ENCODE measurements at regions not wholly inside any gene's neighbourhood (a gene's known extent, or its start where the extent isn't known, plus 50 kb on each side); places are given as distances from the start of the nearest gene placed in this dataset.

- DNase-seq (no peak), ATAC-seq (replicated peaks) (no peak)
- H3K9me3 Mint-ChIP-seq: peaks cover 2 to 13% of the 10 kb centered on the region in 2 donors
- no peaks in the 10 kb centered on the region for H3K4me1 Mint-ChIP-seq (ENCODE audit: low read depth in 2 of 2)
- H3K27me3 Mint-ChIP-seq: no peaks in the 10 kb centered on the region
- H3K27ac Mint-ChIP-seq: no peak overlapping the region
- H3K4me3 Mint-ChIP-seq: no peak overlapping the region
- no peaks in the 10 kb centered on the region for H3K36me3 Mint-ChIP-seq (ENCODE audit: insufficient read depth)
These were observed 373.6 kb upstream of the ST6GAL2 start for GRCh38 chr2:107259408-107260195.

GRCh38 chr2:107263628-107264027, 377.7 kb upstream of the ST6GAL2 start:
- DNase-seq (no peak), ATAC-seq (replicated peaks) (no peak)
- Mint-ChIP-seq H3K27ac (no peak overlapping the region), H3K4me1 (ENCODE audit: low read depth in 2 of 2) (no peaks in the 10 kb centered on the region), H3K4me3 (no peak overlapping the region), H3K27me3 (no peaks in the 10 kb centered on the region), H3K9me3 (peaks cover 0 to 12% of the 10 kb centered on the region in 2 donors), H3K36me3 (ENCODE audit: insufficient read depth) (no peaks in the 10 kb centered on the region)

- Mint-ChIP-seq H3K27me3 (no peaks in the 10 kb centered on the region), H3K9me3 (peaks cover 0 to 10% of the 10 kb centered on the region in 2 donors), H3K27ac (no peak overlapping the region), H3K36me3 (ENCODE audit: insufficient read depth) (no peaks in the 10 kb centered on the region), H3K4me3 (no peak overlapping the region), H3K4me1 (ENCODE audit: low read depth in 2 of 2) (no peaks in the 10 kb centered on the region)
- DNase-seq (no peak), ATAC-seq (replicated peaks) (no peak)
These were observed 378.2 kb upstream of the ST6GAL2 start for GRCh38 chr2:107264184-107264583.

- DNase-seq (no peak), ATAC-seq (replicated peaks) (no peak)
- H3K27me3 Mint-ChIP-seq: no peaks in the 10 kb centered on the region
- peaks cover 3 to 10% of the 10 kb centered on the region in 2 donors for H3K9me3 Mint-ChIP-seq
- no peaks in the 10 kb centered on the region for H3K36me3 Mint-ChIP-seq (ENCODE audit: insufficient read depth)
- H3K4me1 Mint-ChIP-seq (ENCODE audit: low read depth in 2 of 2): no peaks in the 10 kb centered on the region
- H3K27ac Mint-ChIP-seq: no peak overlapping the region
- H3K4me3 Mint-ChIP-seq: no peak overlapping the region
These were observed 380.6 kb upstream of the ST6GAL2 start for GRCh38 chr2:107266555-107266954.

GRCh38 chr2:107267086-107267485, 381.1 kb upstream of the ST6GAL2 start:
- Mint-ChIP-seq H3K4me3 (no peak overlapping the region), H3K36me3 (ENCODE audit: insufficient read depth) (no peaks in the 10 kb centered on the region), H3K27ac (no peak overlapping the region), H3K9me3 (peaks cover 4 to 10% of the 10 kb centered on the region in 2 donors), H3K27me3 (no peaks in the 10 kb centered on the region), H3K4me1 (ENCODE audit: low read depth in 2 of 2) (no peaks in the 10 kb centered on the region)
- DNase-seq (no peak), ATAC-seq (replicated peaks) (no peak)

- H3K9me3 Mint-ChIP-seq: peaks cover 4 to 23% of the 10 kb centered on the region in 2 donors
- H3K27me3 Mint-ChIP-seq: no peaks in the 10 kb centered on the region
- ATAC-seq (replicated peaks): no peak
- DNase-seq: no peak
- no peak overlapping the region for H3K27ac Mint-ChIP-seq
- H3K36me3 Mint-ChIP-seq (ENCODE audit: insufficient read depth): no peaks in the 10 kb centered on the region
- no peaks in the 10 kb centered on the region for H3K4me1 Mint-ChIP-seq (ENCODE audit: low read depth in 2 of 2)
- no peak overlapping the region for H3K4me3 Mint-ChIP-seq
These were observed 390.1 kb upstream of the ST6GAL2 start for GRCh38 chr2:107276034-107276433.

- DNase-seq: no peak
- no peak for ATAC-seq (replicated peaks)
- no peaks in the 10 kb centered on the region for H3K4me1 Mint-ChIP-seq (ENCODE audit: low read depth in 2 of 2)
- H3K36me3 Mint-ChIP-seq (ENCODE audit: insufficient read depth): no peaks in the 10 kb centered on the region
- H3K4me3 Mint-ChIP-seq: no peak overlapping the region
- H3K27ac Mint-ChIP-seq: no peak overlapping the region
- H3K9me3 Mint-ChIP-seq: peaks cover 3 to 17% of the 10 kb centered on the region in 2 donors
- no peaks in the 10 kb centered on the region for H3K27me3 Mint-ChIP-seq
These were observed 392.7 kb upstream of the ST6GAL2 start for GRCh38 chr2:107278672-107279071.

GRCh38 chr2:107281637-107282036, 395.7 kb upstream of the ST6GAL2 start:
- ATAC-seq (replicated peaks) (no peak), DNase-seq (no peak)
- Mint-ChIP-seq H3K27me3 (no peaks in the 10 kb centered on the region), H3K9me3 (peaks cover 6 to 11% of the 10 kb centered on the region in 2 donors), H3K4me1 (ENCODE audit: low read depth in 2 of 2) (no peaks in the 10 kb centered on the region), H3K27ac (no peak overlapping the region), H3K4me3 (no peak overlapping the region), H3K36me3 (ENCODE audit: insufficient read depth) (no peaks in the 10 kb centered on the region)

GRCh38 chr2:107282135-107282534, 396.2 kb upstream of the ST6GAL2 start:
- DNase-seq (no peak), ATAC-seq (replicated peaks) (no peak)
- Mint-ChIP-seq H3K27me3 (no peaks in the 10 kb centered on the region), H3K9me3 (peaks cover 6 to 7% of the 10 kb centered on the region in 2 donors), H3K36me3 (ENCODE audit: insufficient read depth) (no peaks in the 10 kb centered on the region), H3K4me1 (ENCODE audit: low read depth in 2 of 2) (no peaks in the 10 kb centered on the region), H3K27ac (no peak overlapping the region), H3K4me3 (no peak overlapping the region)

- H3K27me3 Mint-ChIP-seq: no peaks in the 10 kb centered on the region
- DNase-seq (no peak), ATAC-seq (replicated peaks) (no peak)
- no peaks in the 10 kb centered on the region for H3K36me3 Mint-ChIP-seq (ENCODE audit: insufficient read depth)
- H3K27ac Mint-ChIP-seq: no peak overlapping the region
- no peak overlapping the region for H3K4me3 Mint-ChIP-seq
- H3K4me1 Mint-ChIP-seq (ENCODE audit: low read depth in 2 of 2): no peaks in the 10 kb centered on the region
- peaks cover 12 to 15% of the 10 kb centered on the region in 2 donors for H3K9me3 Mint-ChIP-seq
These were observed 399.8 kb upstream of the ST6GAL2 start for GRCh38 chr2:107285621-107286299.

GRCh38 chr2:107290041-107290440, 404.1 kb upstream of the ST6GAL2 start:
- H3K9me3 Mint-ChIP-seq: peaks cover 9 to 11% of the 10 kb centered on the region in 2 donors
- ATAC-seq (replicated peaks) (no peak), DNase-seq (no peak)
- H3K36me3 Mint-ChIP-seq (ENCODE audit: insufficient read depth): no peaks in the 10 kb centered on the region
- no peak overlapping the region for H3K4me3 Mint-ChIP-seq
- no peaks in the 10 kb centered on the region for H3K27me3 Mint-ChIP-seq
- H3K27ac Mint-ChIP-seq: no peak overlapping the region
- no peaks in the 10 kb centered on the region for H3K4me1 Mint-ChIP-seq (ENCODE audit: low read depth in 2 of 2)

GRCh38 chr2:107303964-107304363, 418.0 kb upstream of the ST6GAL2 start:
- Mint-ChIP-seq H3K4me1 (ENCODE audit: low read depth in 2 of 2) (no peaks in the 10 kb centered on the region), H3K27me3 (no peaks in the 10 kb centered on the region), H3K4me3 (no peak overlapping the region), H3K9me3 (peaks cover 5 to 8% of the 10 kb centered on the region in 2 donors), H3K36me3 (ENCODE audit: insufficient read depth) (no peaks in the 10 kb centered on the region), H3K27ac (no peak overlapping the region)
- ATAC-seq (replicated peaks): no peak
- no peak for DNase-seq

- Mint-ChIP-seq H3K27me3 (no peaks in the 10 kb centered on the region), H3K27ac (no peak overlapping the region), H3K36me3 (ENCODE audit: insufficient read depth) (no peaks in the 10 kb centered on the region), H3K4me3 (no peak overlapping the region), H3K9me3 (peaks cover 5 to 15% of the 10 kb centered on the region in 2 donors), H3K4me1 (ENCODE audit: low read depth in 2 of 2) (no peaks in the 10 kb centered on the region)
- DNase-seq (no peak), ATAC-seq (replicated peaks) (no peak)
These were observed 420.0 kb upstream of the ST6GAL2 start for GRCh38 chr2:107305966-107306365.

GRCh38 chr2:107306881-107307280, 420.9 kb upstream of the ST6GAL2 start:
- H3K4me1 Mint-ChIP-seq (ENCODE audit: low read depth in 2 of 2): no peaks in the 10 kb centered on the region
- DNase-seq (no peak), ATAC-seq (replicated peaks) (no peak)
- H3K27ac Mint-ChIP-seq: no peak overlapping the region
- peaks cover 7 to 15% of the 10 kb centered on the region in 2 donors for H3K9me3 Mint-ChIP-seq
- no peaks in the 10 kb centered on the region for H3K36me3 Mint-ChIP-seq (ENCODE audit: insufficient read depth)
- no peaks in the 10 kb centered on the region for H3K27me3 Mint-ChIP-seq
- H3K4me3 Mint-ChIP-seq: no peak overlapping the region

Data from effector memory CD8-positive, alpha-beta T cell (primary cell).